ENCODE measurements at regions not wholly inside any gene's neighbourhood (a gene's known extent, or its start where the extent isn't known, plus 50 kb on each side); places are given as distances from the start of the nearest gene placed in this dataset.

- TF ChIP-seq HDAC2 (IDR thresholded peaks at IDR 0.05; ENCODE audit: borderline replicate concordance in 1 of 2, low read depth in 2 of 2, low read length in 2 of 2) (peak in 1 of 2 experiments; percentile 38; a peak in 1 of 4 replicates), MAFK (IDR thresholded peaks at IDR 0.05; ENCODE audit: low read depth, low read length) (no peak)
Measured at GRCh38 chr7:149624419-149625339, 127.1 kb upstream of the ZNF746 start (continued).

Data from H1 (cell line).